Hematopoietic multipotent progenitor cell treated with erythropoietin and hydrocortisone succinate and interleukin-3 and kit ligand, for 8 days (in vitro differentiated cells): ENCODE measurements at regions not wholly inside any gene's neighbourhood (a gene's known extent, or its start where the extent isn't known, plus 50 kb on each side); places are given as distances from the start of the nearest gene placed in this dataset.
"Not testable (repeated sequence)": the region's sequence is repeated elsewhere in the genome, so short reads cannot be mapped to it uniquely, and the experiment has no call there.

Experiments
- DNase-seq: peaks from one replicate; pipeline ENCODE4 v3.0.0-alpha.2; 2015

- no peak for DNase-seq
Measured at GRCh38 chr4:138485498-138485897, 243.3 kb upstream of the SLC7A11 start.

- DNase-seq, result no peak
Measured at GRCh38 chr4:138475116-138475515, 233.0 kb upstream of the SLC7A11 start.

GRCh38 chr4:138473339-138473738 lies 231.2 kb upstream of the SLC7A11 start:
- DNase-seq, result no peak

GRCh38 chr4:138460477-138461414 lies 218.6 kb upstream of the SLC7A11 start:
- no peak for DNase-seq

- DNase-seq, result no peak
Measured at GRCh38 chr4:138458751-138459150, 216.6 kb upstream of the SLC7A11 start.

- DNase-seq, result not testable (repeated sequence)
Measured at GRCh38 chr4:138456349-138456748, 214.2 kb upstream of the SLC7A11 start.

- DNase-seq, result no peak
Measured at GRCh38 chr4:138455097-138455496, 212.9 kb upstream of the SLC7A11 start.

GRCh38 chr4:138452826-138453225 lies 210.7 kb upstream of the SLC7A11 start:
- no peak for DNase-seq

GRCh38 chr4:138451276-138451663 lies 209.1 kb upstream of the SLC7A11 start:
- no peak for DNase-seq

- DNase-seq, result no peak
Measured at GRCh38 chr4:138450546-138451275, 208.6 kb upstream of the SLC7A11 start.

- no peak for DNase-seq
Measured at GRCh38 chr4:138449938-138450337, 207.8 kb upstream of the SLC7A11 start.

GRCh38 chr4:138448169-138448568 lies 206.0 kb upstream of the SLC7A11 start:
- no peak for DNase-seq

- no peak for DNase-seq
Measured at GRCh38 chr4:138446456-138446855, 204.3 kb upstream of the SLC7A11 start.

- no peak for DNase-seq
Measured at GRCh38 chr4:138445098-138445497, 202.9 kb upstream of the SLC7A11 start.

- DNase-seq, result no peak
Measured at GRCh38 chr4:138444260-138444659, 202.1 kb upstream of the SLC7A11 start.

GRCh38 chr4:138439143-138439581 lies 197.0 kb upstream of the SLC7A11 start:
- DNase-seq, result no peak

- DNase-seq, result no peak
Measured at GRCh38 chr4:138438608-138439007, 196.5 kb upstream of the SLC7A11 start.

- peak; percentile 4 for DNase-seq
Measured at GRCh38 chr4:138437263-138437851, 195.2 kb upstream of the SLC7A11 start.

GRCh38 chr4:138435733-138436132 lies 193.6 kb upstream of the SLC7A11 start:
- DNase-seq, result not testable (repeated sequence)

- not testable (repeated sequence) for DNase-seq
Measured at GRCh38 chr4:138435046-138435445, 192.9 kb upstream of the SLC7A11 start.

- no peak for DNase-seq
Measured at GRCh38 chr4:138428611-138429010, 186.5 kb upstream of the SLC7A11 start.

- DNase-seq, result no peak
Measured at GRCh38 chr4:138426786-138427185, 184.6 kb upstream of the SLC7A11 start.

- DNase-seq, result no peak
Measured at GRCh38 chr4:138420471-138420870, 178.3 kb upstream of the SLC7A11 start.

GRCh38 chr4:138414202-138414601 lies 172.1 kb upstream of the SLC7A11 start:
- DNase-seq, result no peak
